ENCODE measurements at regions not wholly inside any gene's neighbourhood (a gene's known extent, or its start where the extent isn't known, plus 50 kb on each side); places are given as distances from the start of the nearest gene placed in this dataset.
"Not testable (repeated sequence)": the region's sequence is repeated elsewhere in the genome, so short reads cannot be mapped to it uniquely, and the experiment has no call there.

- DNase-seq: no peak
- Mint-ChIP-seq H3K36me3 (ENCODE audit: insufficient read depth in 2 of 2) (no peaks in the 10 kb centered on the region), H3K27me3 (ENCODE audit: low read depth) (no peaks in the 10 kb centered on the region), H3K9me3 (peaks cover 4 to 20% of the 10 kb centered on the region in 2 donors), H3K27ac (no peak overlapping the region), H3K4me1 (ENCODE audit: low read depth) (no peaks in the 10 kb centered on the region), H3K4me3 (no peak overlapping the region)
- no peak for ATAC-seq (replicated peaks in 1 of 2)
Observed at GRCh38 chr16:63690961-63691360, 1430.9 kb downstream of the CDH11 start.

- H3K27me3 Mint-ChIP-seq (ENCODE audit: low read depth): no peaks in the 10 kb centered on the region
- no peak overlapping the region for H3K4me3 Mint-ChIP-seq
- no peak for ATAC-seq (replicated peaks in 1 of 2)
- H3K4me1 Mint-ChIP-seq (ENCODE audit: low read depth): no peaks in the 10 kb centered on the region
- no peaks in the 10 kb centered on the region for H3K36me3 Mint-ChIP-seq (ENCODE audit: insufficient read depth in 2 of 2)
- H3K27ac Mint-ChIP-seq: no peak overlapping the region
- peaks cover 6 to 20% of the 10 kb centered on the region in 2 donors for H3K9me3 Mint-ChIP-seq
- no peak for DNase-seq
Observed at GRCh38 chr16:63690267-63690666, 1431.6 kb downstream of the CDH11 start.

GRCh38 chr16:63689068-63689467, 1432.8 kb downstream of the CDH11 start:
- Mint-ChIP-seq H3K27ac (no peak overlapping the region), H3K4me1 (ENCODE audit: low read depth) (no peaks in the 10 kb centered on the region), H3K9me3 (peaks cover 7 to 19% of the 10 kb centered on the region in 2 donors), H3K4me3 (no peak overlapping the region), H3K36me3 (ENCODE audit: insufficient read depth in 2 of 2) (peaks cover 0 to 4% of the 10 kb centered on the region in 2 donors), H3K27me3 (ENCODE audit: low read depth) (no peaks in the 10 kb centered on the region)
- ATAC-seq (replicated peaks in 1 of 2): no peak
- no peak for DNase-seq

- DNase-seq (no peak), ATAC-seq (replicated peaks in 1 of 2) (no peak)
- peaks cover 9 to 21% of the 10 kb centered on the region in 2 donors for H3K9me3 Mint-ChIP-seq
- no peak overlapping the region for H3K4me3 Mint-ChIP-seq
- no peak overlapping the region for H3K27ac Mint-ChIP-seq
- no peaks in the 10 kb centered on the region for H3K27me3 Mint-ChIP-seq (ENCODE audit: low read depth)
- no peaks in the 10 kb centered on the region for H3K4me1 Mint-ChIP-seq (ENCODE audit: low read depth)
- peaks cover 0 to 5% of the 10 kb centered on the region in 2 donors for H3K36me3 Mint-ChIP-seq (ENCODE audit: insufficient read depth in 2 of 2)
Observed at GRCh38 chr16:63684149-63685101, 1437.4 kb downstream of the CDH11 start.

GRCh38 chr16:63682844-63683243, 1439.0 kb downstream of the CDH11 start:
- Mint-ChIP-seq H3K27ac (no peak overlapping the region), H3K27me3 (ENCODE audit: low read depth) (no peaks in the 10 kb centered on the region), H3K4me3 (no peak overlapping the region), H3K36me3 (ENCODE audit: insufficient read depth in 2 of 2) (peaks cover 2 to 5% of the 10 kb centered on the region in 2 donors), H3K9me3 (peaks cover 13 to 27% of the 10 kb centered on the region in 2 donors), H3K4me1 (ENCODE audit: low read depth) (no peaks in the 10 kb centered on the region)
- DNase-seq (no peak), ATAC-seq (replicated peaks in 1 of 2) (no peak)

GRCh38 chr16:63672493-63672892, 1449.4 kb downstream of the CDH11 start:
- Mint-ChIP-seq H3K9me3 (peaks cover 9 to 11% of the 10 kb centered on the region in 2 donors), H3K27me3 (ENCODE audit: low read depth) (no peaks in the 10 kb centered on the region), H3K4me3 (no peak overlapping the region), H3K27ac (no peak overlapping the region), H3K4me1 (ENCODE audit: low read depth) (no peaks in the 10 kb centered on the region), H3K36me3 (ENCODE audit: insufficient read depth in 2 of 2) (peaks cover 0 to 2% of the 10 kb centered on the region in 2 donors)
- DNase-seq: no peak
- ATAC-seq (replicated peaks in 1 of 2): no peak

- Mint-ChIP-seq H3K4me3 (no peak overlapping the region), H3K4me1 (ENCODE audit: low read depth) (no peaks in the 10 kb centered on the region), H3K36me3 (ENCODE audit: insufficient read depth in 2 of 2) (peaks cover 1 to 2% of the 10 kb centered on the region in 2 donors), H3K9me3 (peaks cover 4 to 13% of the 10 kb centered on the region in 2 donors), H3K27me3 (ENCODE audit: low read depth) (no peaks in the 10 kb centered on the region), H3K27ac (no peak overlapping the region)
- ATAC-seq (replicated peaks in 1 of 2) (no peak), DNase-seq (no peak)
Observed at GRCh38 chr16:63663155-63663554, 1458.7 kb downstream of the CDH11 start.

GRCh38 chr16:63655846-63656245, 1466.0 kb downstream of the CDH11 start:
- ATAC-seq (replicated peaks in 1 of 2) (no peak), DNase-seq (no peak)
- Mint-ChIP-seq H3K4me3 (no peak overlapping the region), H3K9me3 (peaks cover 4 to 8% of the 10 kb centered on the region in 2 donors), H3K27me3 (ENCODE audit: low read depth) (no peaks in the 10 kb centered on the region), H3K27ac (no peak overlapping the region), H3K4me1 (ENCODE audit: low read depth) (no peaks in the 10 kb centered on the region), H3K36me3 (ENCODE audit: insufficient read depth in 2 of 2) (no peaks in the 10 kb centered on the region)

GRCh38 chr16:63653044-63653839, 1468.6 kb downstream of the CDH11 start:
- no peaks in the 10 kb centered on the region for H3K36me3 Mint-ChIP-seq (ENCODE audit: insufficient read depth in 2 of 2)
- no peak overlapping the region for H3K27ac Mint-ChIP-seq
- DNase-seq (no peak), ATAC-seq (replicated peaks in 1 of 2) (no peak)
- H3K4me3 Mint-ChIP-seq: no peak overlapping the region
- H3K4me1 Mint-ChIP-seq (ENCODE audit: low read depth): no peaks in the 10 kb centered on the region
- no peaks in the 10 kb centered on the region for H3K27me3 Mint-ChIP-seq (ENCODE audit: low read depth)
- H3K9me3 Mint-ChIP-seq: peaks cover 7 to 8% of the 10 kb centered on the region in 2 donors

GRCh38 chr16:63652091-63652490, 1469.8 kb downstream of the CDH11 start:
- H3K4me1 Mint-ChIP-seq (ENCODE audit: low read depth): no peaks in the 10 kb centered on the region
- DNase-seq (no peak), ATAC-seq (replicated peaks in 1 of 2) (no peak)
- no peaks in the 10 kb centered on the region for H3K27me3 Mint-ChIP-seq (ENCODE audit: low read depth)
- H3K27ac Mint-ChIP-seq: no peak overlapping the region
- H3K4me3 Mint-ChIP-seq: no peak overlapping the region
- peaks cover 7 to 11% of the 10 kb centered on the region in 2 donors for H3K9me3 Mint-ChIP-seq
- no peaks in the 10 kb centered on the region for H3K36me3 Mint-ChIP-seq (ENCODE audit: insufficient read depth in 2 of 2)

GRCh38 chr16:63650550-63650949, 1471.3 kb downstream of the CDH11 start:
- DNase-seq (no peak), ATAC-seq (replicated peaks in 1 of 2) (no peak)
- Mint-ChIP-seq H3K4me1 (ENCODE audit: low read depth) (no peaks in the 10 kb centered on the region), H3K36me3 (ENCODE audit: insufficient read depth in 2 of 2) (no peaks in the 10 kb centered on the region), H3K9me3 (peaks cover 10 to 16% of the 10 kb centered on the region in 2 donors), H3K27me3 (ENCODE audit: low read depth) (no peaks in the 10 kb centered on the region), H3K27ac (no peak overlapping the region), H3K4me3 (no peak overlapping the region)

- not testable (repeated sequence) for H3K36me3 Mint-ChIP-seq (ENCODE audit: insufficient read depth in 2 of 2); H3K4me1 Mint-ChIP-seq (ENCODE audit: low read depth); DNase-seq; ATAC-seq (replicated peaks in 1 of 2); H3K27me3 Mint-ChIP-seq (ENCODE audit: low read depth); H3K27ac Mint-ChIP-seq; H3K4me3 Mint-ChIP-seq
- peaks cover 5 to 13% of the 10 kb centered on the region in 2 donors for H3K9me3 Mint-ChIP-seq
Observed at GRCh38 chr16:63633706-63634445, 1488.0 kb downstream of the CDH11 start.

GRCh38 chr16:63629272-63629671, 1492.6 kb downstream of the CDH11 start:
- H3K4me1 Mint-ChIP-seq (ENCODE audit: low read depth): no peaks in the 10 kb centered on the region
- DNase-seq (no peak), ATAC-seq (replicated peaks in 1 of 2) (no peak)
- H3K9me3 Mint-ChIP-seq: peaks cover 5 to 6% of the 10 kb centered on the region in 2 donors
- H3K27ac Mint-ChIP-seq: no peak overlapping the region
- H3K27me3 Mint-ChIP-seq (ENCODE audit: low read depth): no peaks in the 10 kb centered on the region
- H3K4me3 Mint-ChIP-seq: no peak overlapping the region
- H3K36me3 Mint-ChIP-seq (ENCODE audit: insufficient read depth in 2 of 2): no peaks in the 10 kb centered on the region
